HG02798 (cell line): ENCODE measurements at regions not wholly inside any gene's neighbourhood (a gene's known extent, or its start where the extent isn't known, plus 50 kb on each side); places are given as distances from the start of the nearest gene placed in this dataset.

Experiments
- ATAC-seq: cut with Tn5 transposase; IDR thresholded peaks from one replicate; pipeline ENCODE4 v1.9.1; 2021; ENCODE audit warnings: mild to moderate bottlenecking; ENCODE audit not compliant: unreplicated experiment, poor library complexity

- no peak for ATAC-seq
Observed at GRCh38 chr21:35628316-35628715, 432.0 kb downstream of the SETD4 start.

DNA sequence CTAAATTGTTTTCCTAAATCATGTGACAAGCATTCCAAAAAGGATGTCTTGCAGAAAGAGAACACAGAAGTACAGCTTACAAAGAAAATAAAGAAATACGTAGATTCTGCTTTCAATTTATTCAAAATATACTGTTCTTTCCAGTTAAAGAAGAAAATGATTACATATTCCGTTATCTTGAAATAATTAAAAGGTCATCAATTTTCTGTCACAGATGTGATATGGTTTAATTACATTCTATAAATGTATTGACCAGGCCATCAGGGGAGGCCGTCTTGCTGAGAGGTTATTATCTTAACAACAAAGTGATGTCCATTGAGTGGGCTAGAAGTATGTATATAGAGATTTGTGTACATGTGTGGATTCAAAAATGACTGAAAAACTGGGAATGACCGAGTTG is 432.9 kb downstream of the SETD4 start:
- ATAC-seq, result no peak

GRCh38 chr21:35625576-35625975 is 434.8 kb downstream of the SETD4 start:
- no peak for ATAC-seq

DNA sequence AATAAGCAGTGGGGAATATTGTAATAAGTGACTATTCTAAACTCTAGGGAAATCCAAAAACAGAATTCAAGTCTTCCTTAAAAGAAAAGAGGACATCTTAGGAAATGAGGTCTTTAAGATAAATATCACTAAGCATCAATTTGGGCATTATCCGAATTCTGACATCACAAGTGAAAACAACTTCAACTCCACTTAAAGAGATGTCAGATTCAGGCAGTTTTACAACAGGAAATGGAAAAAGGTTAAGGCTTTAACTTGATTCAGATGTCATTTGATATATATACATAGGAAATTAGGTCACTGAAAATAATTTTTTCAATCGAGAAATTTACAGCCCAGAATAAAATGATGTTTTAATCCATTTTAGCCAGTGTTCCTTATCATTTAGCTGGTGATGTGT is 435.4 kb downstream of the SETD4 start:
- ATAC-seq, result no peak

DNA sequence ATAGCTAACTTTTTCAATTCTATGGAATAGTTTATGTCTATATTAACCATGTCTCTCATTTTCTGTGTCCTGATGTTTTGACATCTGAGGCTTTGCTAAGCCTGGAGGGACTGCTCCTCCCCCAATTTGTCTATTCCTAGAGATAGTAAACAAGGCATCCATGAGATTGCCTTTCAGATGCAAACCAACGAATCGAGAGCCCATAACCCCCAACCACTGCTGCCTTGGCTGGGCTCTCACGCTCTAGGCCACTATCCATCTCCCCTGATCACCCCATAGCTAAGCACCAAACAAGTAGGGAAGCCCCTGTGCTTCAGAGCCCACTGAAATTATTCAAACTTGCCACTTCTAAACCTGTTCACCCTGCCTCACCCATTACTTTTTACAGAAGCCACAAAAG is 437.7 kb downstream of the SETD4 start:
- no peak for ATAC-seq

GRCh38 chr21:35619184-35619583 is 441.1 kb downstream of the SETD4 start:
- no peak for ATAC-seq

DNA sequence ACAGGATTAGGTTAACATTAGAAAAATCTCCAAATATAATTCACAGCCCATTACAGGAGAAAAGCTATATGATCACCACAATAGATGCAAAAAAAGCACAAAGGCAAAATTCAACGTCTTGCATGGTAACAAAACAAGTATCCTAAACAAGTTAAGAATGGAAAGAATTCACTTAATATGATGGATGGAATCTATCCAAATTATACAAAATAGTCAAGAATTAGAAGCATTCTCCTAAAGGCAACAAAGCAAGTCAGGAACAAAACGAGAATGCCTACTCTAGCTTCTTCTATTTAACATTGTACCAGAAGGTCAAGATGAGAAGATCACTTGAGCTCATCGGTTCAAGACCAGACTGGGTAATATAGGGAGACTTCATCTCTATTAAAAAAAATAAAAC is 442.8 kb downstream of the SETD4 start:
- ATAC-seq, result no peak

- ATAC-seq, result no peak
Observed at GRCh38 chr21:35616090-35616489, 444.2 kb downstream of the SETD4 start.

GRCh38 chr21:35615325-35615724 is 445.0 kb downstream of the SETD4 start:
- ATAC-seq, result no peak

DNA sequence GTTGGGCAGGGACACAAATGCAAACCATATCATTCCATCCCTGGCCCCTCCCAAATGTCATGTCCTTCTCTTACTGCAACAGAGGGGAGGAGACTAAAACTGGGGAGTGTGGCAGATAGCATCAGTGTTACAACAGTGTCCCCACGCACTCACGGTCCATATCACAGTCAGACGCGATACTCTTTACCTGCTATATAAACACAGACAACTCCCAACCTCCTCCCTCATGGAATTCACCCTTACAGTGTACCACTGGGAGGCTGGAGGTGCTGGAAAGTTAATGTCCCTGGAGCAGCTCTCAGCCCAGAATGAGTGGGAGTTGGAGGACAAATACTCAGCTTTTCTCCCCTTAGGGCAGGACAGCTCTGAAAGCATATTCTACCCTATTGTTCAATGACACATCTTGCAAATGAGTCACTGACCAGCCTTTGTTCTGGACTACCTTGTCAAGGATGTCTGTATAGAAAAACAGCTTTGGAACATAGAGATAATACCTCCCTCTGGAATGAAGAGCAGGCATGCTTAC is 445.9 kb downstream of the SETD4 start:
- ATAC-seq, result no peak

- ATAC-seq, result no peak
Observed at GRCh38 chr21:35611708-35612132, 448.6 kb downstream of the SETD4 start.

- no peak for ATAC-seq
Observed at GRCh38 chr21:35609263-35609662, 451.1 kb downstream of the SETD4 start.

- no peak for ATAC-seq
Observed at GRCh38 chr21:35607406-35607805, 452.9 kb downstream of the SETD4 start.

DNA sequence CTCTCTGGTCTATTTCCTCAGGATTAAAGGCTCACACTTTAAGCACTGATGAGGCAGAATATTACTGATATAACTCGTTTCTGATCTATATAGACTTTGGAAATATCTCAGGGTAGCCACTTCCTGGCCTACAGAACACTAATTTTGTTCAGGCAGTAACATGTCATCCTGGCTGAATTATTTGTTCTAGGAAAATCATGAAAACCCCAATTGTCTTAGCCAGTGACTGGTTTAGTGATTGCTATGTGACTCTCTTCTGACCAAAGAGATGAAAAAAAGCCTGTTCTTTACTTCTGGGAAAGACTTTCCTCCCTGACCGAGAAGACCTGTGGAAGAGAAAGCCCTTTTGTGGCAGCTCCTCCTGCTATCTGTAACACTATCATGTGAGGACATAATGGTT is 453.7 kb downstream of the SETD4 start:
- no peak for ATAC-seq

GRCh38 chr21:35606146-35606545 is 454.2 kb downstream of the SETD4 start:
- ATAC-seq, result no peak

DNA sequence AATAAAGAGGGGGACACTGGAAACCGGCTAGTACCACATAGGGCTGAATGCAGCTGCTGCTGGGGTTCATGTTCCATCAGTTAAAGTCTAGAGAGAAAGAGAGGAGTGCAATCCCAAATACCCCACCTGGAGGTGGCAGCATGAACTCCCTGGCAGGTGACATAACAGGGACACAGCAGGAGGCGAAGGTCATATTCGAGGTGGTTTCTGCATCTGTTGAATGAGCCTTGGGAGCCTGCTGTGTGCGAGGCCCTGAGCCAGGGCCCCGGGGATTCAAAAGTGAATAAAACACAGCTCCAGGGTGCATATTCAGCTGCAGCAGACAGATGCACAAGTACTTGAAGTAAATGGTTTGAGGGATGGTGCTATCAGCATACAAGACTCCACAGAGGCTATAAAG is 456.8 kb downstream of the SETD4 start:
- no peak for ATAC-seq

DNA sequence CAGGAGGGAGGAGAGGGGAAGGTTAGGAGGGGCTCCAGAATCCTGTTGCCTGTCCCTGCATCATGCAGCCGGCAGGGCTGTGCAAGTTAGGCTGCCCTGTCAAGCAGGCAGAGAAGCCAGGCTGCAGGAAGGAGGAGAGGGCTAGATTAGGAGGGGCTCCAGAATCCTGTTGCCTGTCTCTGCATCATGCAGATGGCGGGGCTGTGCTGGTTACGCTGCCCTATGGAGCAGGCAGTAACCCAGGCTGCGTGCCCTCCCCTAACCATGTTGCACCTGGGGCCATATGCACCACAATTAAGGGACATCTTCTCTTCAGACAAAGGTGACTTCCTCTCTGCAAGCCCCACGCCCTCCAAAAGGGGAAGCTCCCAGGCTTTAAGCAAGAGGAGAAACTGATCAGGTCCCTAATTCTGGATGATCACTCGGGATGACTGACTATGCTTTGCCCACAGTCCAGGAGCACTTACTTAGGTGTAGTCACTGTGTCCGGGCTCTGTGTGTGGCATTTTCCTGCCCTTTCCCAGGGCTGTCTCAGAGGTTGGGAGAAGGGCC is 457.4 kb downstream of the SETD4 start:
- ATAC-seq, result no peak

GRCh38 chr21:35601211-35601610 is 459.1 kb downstream of the SETD4 start:
- no peak for ATAC-seq

- ATAC-seq, result no peak
Observed at GRCh38 chr21:35599164-35599563, 461.2 kb downstream of the SETD4 start.

DNA sequence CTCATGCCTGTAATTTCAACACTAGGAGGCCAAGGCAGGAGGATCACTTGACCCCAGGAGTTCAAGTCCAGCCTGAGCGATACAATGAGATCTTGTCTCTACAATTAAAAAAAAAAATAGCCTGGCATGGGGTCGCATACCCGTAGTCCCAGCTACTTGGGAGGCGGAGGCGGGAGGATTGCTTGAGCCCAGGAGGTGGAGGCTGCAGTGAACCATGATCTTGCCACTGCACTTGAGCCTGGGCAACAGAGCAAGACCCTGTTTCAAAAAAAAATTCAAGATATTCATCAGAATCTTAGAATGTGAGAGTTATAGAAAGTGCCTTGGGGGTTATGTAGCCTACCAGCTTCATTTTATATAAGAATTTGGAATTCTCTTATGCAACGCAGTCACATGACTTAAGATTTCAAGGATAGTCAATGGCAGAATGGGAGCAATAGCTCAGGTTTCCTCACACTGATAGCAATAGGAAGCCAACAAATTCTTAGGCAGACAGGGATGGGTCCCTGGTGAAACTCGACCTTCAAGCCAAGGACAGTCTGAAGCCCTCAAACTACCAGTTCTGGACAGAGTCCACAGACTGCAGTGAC is 462.5 kb downstream of the SETD4 start:
- ATAC-seq, result no peak

- ATAC-seq, result no peak
Observed at GRCh38 chr21:35594905-35595304, 465.4 kb downstream of the SETD4 start.

DNA sequence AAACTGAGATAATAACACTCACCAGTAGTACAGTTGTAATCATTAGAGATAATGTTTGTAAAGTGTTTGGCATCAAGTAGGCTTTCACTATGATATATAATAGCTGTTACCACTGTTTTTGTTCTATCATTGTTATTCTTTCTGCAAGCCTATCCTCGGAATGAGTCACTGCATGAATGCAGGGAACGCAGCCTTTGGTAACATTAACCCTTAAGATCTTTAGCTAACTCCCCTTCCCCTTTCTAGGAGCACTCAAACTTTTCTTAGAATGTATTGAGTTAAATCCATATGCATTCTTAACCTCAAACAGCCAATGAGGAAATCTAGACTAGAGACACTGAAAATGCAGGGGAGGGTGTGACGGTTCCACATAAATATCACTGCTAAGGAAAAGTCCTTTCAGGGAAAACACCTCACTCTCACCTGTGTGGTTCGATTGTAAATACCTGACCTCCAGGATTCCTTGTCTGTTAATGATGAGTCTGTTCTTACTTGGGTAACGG is 467.3 kb downstream of the SETD4 start:
- ATAC-seq, result no peak
